ENCODE measurements at regions not wholly inside any gene's neighbourhood (a gene's known extent, or its start where the extent isn't known, plus 50 kb on each side); places are given as distances from the start of the nearest gene placed in this dataset.

GRCh38 chr6:26196846-26197635 lies 109.8 kb downstream of the HFE start:
- peak; percentile 81 to 94 (median 88) for DNase-seq
- no peaks in the 10 kb centered on the region for H3K36me3 ChIP-seq
- TF ChIP-seq POLR2A (IDR thresholded peaks at IDR 0.05) = peak; percentile 87 to 91
- TF ChIP-seq, protein P1, sequence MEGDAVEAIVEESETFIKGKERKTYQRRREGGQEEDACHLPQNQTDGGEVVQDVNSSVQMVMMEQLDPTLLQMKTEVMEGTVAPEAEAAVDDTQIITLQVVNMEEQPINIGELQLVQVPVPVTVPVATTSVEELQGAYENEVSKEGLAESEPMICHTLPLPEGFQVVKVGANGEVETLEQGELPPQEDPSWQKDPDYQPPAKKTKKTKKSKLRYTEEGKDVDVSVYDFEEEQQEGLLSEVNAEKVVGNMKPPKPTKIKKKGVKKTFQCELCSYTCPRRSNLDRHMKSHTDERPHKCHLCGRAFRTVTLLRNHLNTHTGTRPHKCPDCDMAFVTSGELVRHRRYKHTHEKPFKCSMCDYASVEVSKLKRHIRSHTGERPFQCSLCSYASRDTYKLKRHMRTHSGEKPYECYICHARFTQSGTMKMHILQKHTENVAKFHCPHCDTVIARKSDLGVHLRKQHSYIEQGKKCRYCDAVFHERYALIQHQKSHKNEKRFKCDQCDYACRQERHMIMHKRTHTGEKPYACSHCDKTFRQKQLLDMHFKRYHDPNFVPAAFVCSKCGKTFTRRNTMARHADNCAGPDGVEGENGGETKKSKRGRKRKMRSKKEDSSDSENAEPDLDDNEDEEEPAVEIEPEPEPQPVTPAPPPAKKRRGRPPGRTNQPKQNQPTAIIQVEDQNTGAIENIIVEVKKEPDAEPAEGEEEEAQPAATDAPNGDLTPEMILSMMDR (IDR thresholded peaks at IDR 0.05) = no peak
- peak overlapping the region; percentile 96 to 99 (median 97) for H3K27ac ChIP-seq
- peak overlapping the region; percentile 63 to 78 (median 70) for H3K4me3 ChIP-seq
- H3K27me3 ChIP-seq = no peaks in the 10 kb centered on the region
- H3K4me1 ChIP-seq = peaks cover 0 to 12% (median 0%) of the 10 kb centered on the region in 4 donors
- no peaks in the 10 kb centered on the region for H3K9me3 ChIP-seq

GRCh38 chr6:26197636-26197932 lies 110.4 kb downstream of the HFE start:
- no peaks in the 10 kb centered on the region for H3K27me3 ChIP-seq
- H3K36me3 ChIP-seq = no peaks in the 10 kb centered on the region
- H3K27ac ChIP-seq = peak overlapping the region; percentile 96 to 99 (median 97)
- DNase-seq = no peak
- H3K4me3 ChIP-seq = peak overlapping the region; percentile 63 to 78 (median 70)
- TF ChIP-seq POLR2A (IDR thresholded peaks at IDR 0.05) = no peak
- TF ChIP-seq, protein P1 (IDR thresholded peaks at IDR 0.05) = no peak
- H3K4me1 ChIP-seq = peaks cover 0 to 12% (median 0%) of the 10 kb centered on the region in 4 donors
- no peaks in the 10 kb centered on the region for H3K9me3 ChIP-seq

GRCh38 chr6:26197933-26198721 lies 110.9 kb downstream of the HFE start:
- peak overlapping the region; percentile 96 to 99 (median 97) for H3K27ac ChIP-seq
- TF ChIP-seq POLR2A (IDR thresholded peaks at IDR 0.05) = peak in 1 of 2 donors; percentile 31
- TF ChIP-seq, protein P1 (IDR thresholded peaks at IDR 0.05) = peak in 1 of 6 experiments; percentile 1
- H3K4me3 ChIP-seq = peak overlapping the region; percentile 63 to 78 (median 70)
- peaks cover 0 to 12% (median 0%) of the 10 kb centered on the region in 4 donors for H3K4me1 ChIP-seq
- DNase-seq = peak; percentile 46 to 85 (median 81)
- no peaks in the 10 kb centered on the region for H3K27me3 ChIP-seq
- H3K36me3 ChIP-seq = no peaks in the 10 kb centered on the region
- H3K9me3 ChIP-seq = no peaks in the 10 kb centered on the region

DNA sequence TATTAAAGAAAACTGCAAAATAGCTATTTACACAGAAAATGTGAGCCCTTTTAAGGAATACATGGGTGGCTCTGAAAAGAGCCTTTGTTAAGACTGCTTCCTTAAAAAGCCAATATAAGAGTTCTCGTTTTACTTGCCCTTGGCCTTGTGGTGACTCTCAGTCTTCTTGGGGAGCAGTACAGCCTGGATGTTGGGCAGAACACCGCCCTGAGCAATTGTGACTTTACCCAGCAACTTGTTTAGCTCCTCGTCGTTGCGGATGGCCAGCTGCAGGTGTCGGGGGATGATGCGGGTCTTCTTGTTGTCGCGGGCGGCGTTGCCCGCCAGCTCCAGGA lies 111.5 kb downstream of the HFE start:
- Histone ChIP-seq H3K27ac (peak overlapping the region; percentile 96 to 99 (median 97)), H3K36me3 (no peaks in the 10 kb centered on the region), H3K9me3 (no peaks in the 10 kb centered on the region), H3K27me3 (no peaks in the 10 kb centered on the region), H3K4me3 (peak overlapping the region; percentile 63 to 78 (median 70)), H3K4me1 (peaks cover 0 to 13% (median 0%) of the 10 kb centered on the region in 4 donors)
- DNase-seq = no peak
- TF ChIP-seq, protein P1 (IDR thresholded peaks at IDR 0.05) = no peak
- no peak for TF ChIP-seq POLR2A (IDR thresholded peaks at IDR 0.05)

DNA sequence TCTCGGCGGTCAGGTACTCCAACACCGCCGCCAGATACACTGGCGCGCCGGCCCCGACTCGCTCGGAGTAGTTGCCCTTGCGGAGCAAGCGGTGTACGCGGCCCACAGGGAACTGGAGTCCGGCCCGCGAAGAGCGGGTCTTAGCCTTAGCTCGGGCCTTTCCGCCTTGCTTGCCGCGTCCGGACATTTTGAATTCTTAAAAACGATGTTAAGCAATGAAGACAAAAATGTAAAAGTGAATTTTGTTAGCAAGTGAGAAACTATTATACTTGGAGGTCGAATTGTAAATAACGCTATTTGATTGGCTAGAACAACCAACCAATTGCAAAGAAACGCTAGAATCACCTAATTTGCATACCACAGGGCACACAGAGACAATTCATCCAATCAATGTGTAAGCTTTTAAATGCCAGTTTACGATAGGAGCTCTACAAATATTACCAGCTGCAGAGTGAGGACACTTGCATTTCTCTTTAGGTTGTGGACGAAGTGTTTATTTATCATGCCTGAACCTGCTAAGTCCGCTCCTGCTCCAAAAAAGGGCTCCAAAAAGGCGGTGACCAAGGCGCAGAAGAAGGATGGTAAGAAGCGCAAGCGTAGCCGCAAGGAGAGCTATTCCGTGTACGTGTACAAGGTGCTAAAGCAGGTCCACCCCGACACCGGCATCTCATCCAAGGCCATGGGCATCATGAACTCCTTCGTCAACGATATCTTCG lies 112.0 kb downstream of the HFE start:
- H3K36me3 ChIP-seq = no peaks in the 10 kb centered on the region
- H3K27ac ChIP-seq = peak overlapping the region; percentile 96 to 99 (median 97)
- peaks cover 0 to 16% (median 0%) of the 10 kb centered on the region in 4 donors for H3K4me1 ChIP-seq
- no peaks in the 10 kb centered on the region for H3K9me3 ChIP-seq
- no peaks in the 10 kb centered on the region for H3K27me3 ChIP-seq
- DNase-seq = peak; percentile 64 to 90 (median 85)
- peak overlapping the region; percentile 63 to 78 (median 70) for H3K4me3 ChIP-seq
- TF ChIP-seq, protein P1 (IDR thresholded peaks at IDR 0.05) = no peak
- TF ChIP-seq POLR2A (IDR thresholded peaks at IDR 0.05) = peak; percentile 92 to 93
